NCI-H187 treated with DMSO at 0.1 percent for 48 hours (cell line): ENCODE measurements at regions not wholly inside any gene's neighbourhood (a gene's known extent, or its start where the extent isn't known, plus 50 kb on each side); places are given as distances from the start of the nearest gene placed in this dataset.

Source experiments
- DNase-seq: peaks from one replicate; lab custom pipeline; 2025; lab: John Stamatoyannopoulos, UW

- DNase-seq = no peak
Observed at GRCh38 chr4:100803751-100804150, 285.9 kb upstream of the EMCN start.

GRCh38 chr4:100799761-100800539 lies 282.1 kb upstream of the EMCN start:
- DNase-seq = no peak

- no peak for DNase-seq
Observed at GRCh38 chr4:100797791-100798190, 280.0 kb upstream of the EMCN start.

GRCh38 chr4:100797356-100797755 lies 279.5 kb upstream of the EMCN start:
- DNase-seq = no peak

- no peak for DNase-seq
Observed at GRCh38 chr4:100796332-100796731, 278.5 kb upstream of the EMCN start.

- DNase-seq = no peak
Observed at GRCh38 chr4:100795581-100795980, 277.8 kb upstream of the EMCN start.

- DNase-seq = no peak
Observed at GRCh38 chr4:100790836-100791615, 273.2 kb upstream of the EMCN start.

GRCh38 chr4:100789991-100790390 lies 272.2 kb upstream of the EMCN start:
- DNase-seq = no peak

- DNase-seq = no peak
Observed at GRCh38 chr4:100786481-100786880, 268.7 kb upstream of the EMCN start.

GRCh38 chr4:100782356-100782755 lies 264.5 kb upstream of the EMCN start:
- no peak for DNase-seq

GRCh38 chr4:100781435-100781834 lies 263.6 kb upstream of the EMCN start:
- no peak for DNase-seq

GRCh38 chr4:100780126-100780525 lies 262.3 kb upstream of the EMCN start:
- DNase-seq = no peak

- DNase-seq = no peak
Observed at GRCh38 chr4:100778431-100778830, 260.6 kb upstream of the EMCN start.

GRCh38 chr4:100762738-100763137 lies 244.9 kb upstream of the EMCN start:
- DNase-seq = no peak

- DNase-seq = no peak
Observed at GRCh38 chr4:100754751-100755150, 236.9 kb upstream of the EMCN start.

GRCh38 chr4:100746141-100746739 lies 228.4 kb upstream of the EMCN start:
- no peak for DNase-seq

- no peak for DNase-seq
Observed at GRCh38 chr4:100742045-100742444, 224.2 kb upstream of the EMCN start.

GRCh38 chr4:100739426-100739825 lies 221.6 kb upstream of the EMCN start:
- no peak for DNase-seq

- no peak for DNase-seq
Observed at GRCh38 chr4:100738196-100739165, 220.7 kb upstream of the EMCN start.

- no peak for DNase-seq
Observed at GRCh38 chr4:100736641-100737451, 219.0 kb upstream of the EMCN start.

GRCh38 chr4:100728861-100729260 lies 211.0 kb upstream of the EMCN start:
- DNase-seq = no peak
